CD14-positive monocyte (primary cell): ENCODE measurements at regions not wholly inside any gene's neighbourhood (a gene's known extent, or its start where the extent isn't known, plus 50 kb on each side); places are given as distances from the start of the nearest gene placed in this dataset.

ENCODE experiments used
- DNase-seq, 3 donors: peaks; one replicate each; pipeline ENCODE4 v3.0.0-alpha.2; 2011 to 2022
- H2AFZ ChIP-seq: 2 replicates; pipeline ENCODE4 v1.6.0; 2012; ENCODE audit warnings: mild to moderate bottlenecking, low read depth, low read length, inconsistent platforms; ENCODE audit not compliant: insufficient read depth, poor library complexity, severe bottlenecking
- H3K27ac ChIP-seq, 2 donors: 1 replicate in 1 of 2; 2 replicates in 1 of 2; pipeline ENCODE4 v1.5.1; 2012 to 2013; ENCODE audit warnings: low read length in 2 of 2, control low read depth in 1 of 2, inconsistent platforms in 1 of 2, low read depth in 1 of 2, mild to moderate bottlenecking in 1 of 2
- H3K27me3 ChIP-seq, 2 donors: one replicate each; pipeline versions ENCODE4 v1.6.0 to v1.6.1; 2011 to 2013; ENCODE audit warnings: low read length in 2 of 2; ENCODE audit not compliant: control insufficient read depth in 2 of 2, insufficient read depth in 2 of 2
- H3K36me3 ChIP-seq, 2 donors: replicated peaks in 1 of 2; 1 replicate in 1 of 2; 2 replicates in 1 of 2; pipeline versions ENCODE4 v1.5.1 to v1.6.1; 2012 to 2013; ENCODE audit warnings: low read length in 2 of 2, control low read depth in 1 of 2, inconsistent platforms in 1 of 2, mild to moderate bottlenecking in 1 of 2; ENCODE audit not compliant: insufficient read depth in 2 of 2, control insufficient read depth in 1 of 2
- H3K4me1 ChIP-seq, 2 donors: 1 replicate in 1 of 2; 2 replicates in 1 of 2; pipeline versions ENCODE4 v1.5.1 to v1.6.1; 2012 to 2013; ENCODE audit warnings: low read length in 2 of 2, control low read depth in 1 of 2, inconsistent platforms in 1 of 2, mild to moderate bottlenecking in 1 of 2, moderate library complexity in 1 of 2; ENCODE audit not compliant: insufficient read depth in 2 of 2, control insufficient read depth in 1 of 2
- H3K4me2 ChIP-seq: replicated peaks from 2 replicates; pipeline ENCODE3; 2012; ENCODE audit warnings: low read length, moderate library complexity, mild to moderate bottlenecking; ENCODE audit not compliant: poor library complexity, severe bottlenecking; ENCODE audit errors: extremely low read depth
- H3K4me3 ChIP-seq, 3 experiments: fragments of 200-600 bp in 1 of 3; sonication (generic) in 1 of 3; replicated peaks in 1 of 3; 1 replicate in 2 of 3; 2 replicates in 1 of 3; pipeline ENCODE4 v1.5.1; 2011 to 2013; ENCODE audit warnings: low read length in 3 of 3, mild to moderate bottlenecking in 3 of 3, control low read depth in 2 of 3, low read depth in 2 of 3, inconsistent platforms in 1 of 3, moderate library complexity in 1 of 3
- H3K79me2 ChIP-seq: 2 replicates; pipeline ENCODE4 v1.6.0; 2012; ENCODE audit warnings: mild to moderate bottlenecking, control low read depth, inconsistent platforms, low read length, moderate library complexity; ENCODE audit not compliant: insufficient read depth
- H3K9ac ChIP-seq: 2 replicates; pipeline ENCODE4 v1.6.0; 2017; ENCODE audit warnings: low read length, mild to moderate bottlenecking; ENCODE audit not compliant: insufficient read depth, poor library complexity, severe bottlenecking
- H3K9me3 ChIP-seq, 2 donors: replicated peaks in 1 of 2; 1 replicate in 1 of 2; 2 replicates in 1 of 2; pipeline versions ENCODE4 v1.5.1 to v1.6.1; 2012 to 2013; ENCODE audit warnings: low read length in 2 of 2, control low read depth in 1 of 2; ENCODE audit not compliant: control insufficient read depth in 1 of 2, insufficient read depth in 1 of 2
- H4K20me1 ChIP-seq: 2 replicates; pipeline ENCODE4 v1.6.0; 2012; ENCODE audit warnings: mild to moderate bottlenecking, low read length, control low read depth, moderate library complexity; ENCODE audit not compliant: insufficient read depth
- H3K27ac Mint-ChIP-seq, 7 donors: one replicate each; pipeline ENCODE4 v1.8.0; 2020; ENCODE audit warnings: mild to moderate bottlenecking in 7 of 7, mixed read lengths in 7 of 7, moderate library complexity in 6 of 7, inconsistent platforms in 2 of 7
- H3K27me3 Mint-ChIP-seq, 3 donors: one replicate each; pipeline ENCODE4 v1.8.0; 2021 to 2022; ENCODE audit warnings: low read depth in 3 of 3, mild to moderate bottlenecking in 3 of 3, mixed read lengths in 3 of 3, moderate library complexity in 3 of 3, inconsistent platforms in 1 of 3
- H3K36me3 Mint-ChIP-seq, 2 donors: one replicate each; pipeline ENCODE4 v1.8.0; 2020; ENCODE audit warnings: mixed read lengths in 2 of 2, inconsistent platforms in 1 of 2, mild to moderate bottlenecking in 1 of 2
- H3K4me1 Mint-ChIP-seq: one replicate; pipeline ENCODE4 v1.8.0; 2020; ENCODE audit warnings: mild to moderate bottlenecking, mixed read lengths
- H3K4me3 Mint-ChIP-seq, 2 donors: one replicate each; pipeline ENCODE4 v1.8.0; 2020; ENCODE audit warnings: mild to moderate bottlenecking in 2 of 2, mixed read lengths in 2 of 2, moderate library complexity in 1 of 2
- H3K9me3 Mint-ChIP-seq, 7 donors: one replicate each; pipeline ENCODE4 v1.8.0; 2020 to 2022; ENCODE audit warnings: mixed read lengths in 7 of 7, mild to moderate bottlenecking in 6 of 7, moderate library complexity in 6 of 7, inconsistent platforms in 2 of 7
- WGBS: methylation state at CpG from one replicate; pipeline ENCODE4 v1.1.5; 2013; ENCODE audit warnings: missing lambda C conversion rate; ENCODE audit not compliant: insufficient coverage; 5-methylcytosine and 5-hydroxymethylcytosine counted together
- intact Hi-C, 2 donors: fragments of 100-400 bp; cut with micrococcal nuclease; formaldehyde crosslinking; loops; one replicate each; pipeline versions ENCODE4 v1.15.0 to v1.15.1; 2023
- TF ChIP-seq, protein P1 (sequence below): fragments of 200-600 bp; IDR thresholded peaks from one replicate; pipeline ENCODE4 v1.8.0; 2022; ENCODE audit warnings: antibody characterized with exemption, mild to moderate bottlenecking

DNA sequence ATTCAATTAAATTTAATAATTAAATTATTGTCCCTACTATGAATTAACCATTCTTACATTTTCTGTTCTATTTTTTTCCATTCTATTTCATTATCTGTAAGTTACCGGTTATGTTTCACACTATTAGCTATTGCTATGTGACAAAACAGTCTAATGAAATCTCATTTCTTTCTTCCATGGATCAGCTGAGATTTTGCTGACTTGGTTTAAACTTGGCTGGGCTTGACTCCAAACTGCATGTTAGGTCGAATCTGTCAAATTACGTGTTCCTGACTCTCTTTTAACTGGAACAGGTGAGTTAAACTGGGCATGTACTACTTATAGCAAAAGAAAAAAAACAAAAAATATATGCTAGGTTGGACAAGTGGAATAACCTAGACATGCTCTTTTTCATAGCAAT lies 1464.4 kb downstream of the OLFM4 start:
- Mint-ChIP-seq H3K9me3 (peaks cover 0 to 4% (median 3%) of the 10 kb centered on the region in 7 donors), H3K27ac (no peak overlapping the region), H3K4me1 (no peaks in the 10 kb centered on the region), H3K36me3 (no peaks in the 10 kb centered on the region), H3K27me3 (peaks cover 0 to 3% (median 0%) of the 10 kb centered on the region in 3 donors), H3K4me3 (no peak overlapping the region)
- H2AFZ ChIP-seq: no peak overlapping the region
- H3K27me3 ChIP-seq: no peaks in the 10 kb centered on the region
- no peaks in the 10 kb centered on the region for H3K9me3 ChIP-seq
- TF ChIP-seq, protein P1, sequence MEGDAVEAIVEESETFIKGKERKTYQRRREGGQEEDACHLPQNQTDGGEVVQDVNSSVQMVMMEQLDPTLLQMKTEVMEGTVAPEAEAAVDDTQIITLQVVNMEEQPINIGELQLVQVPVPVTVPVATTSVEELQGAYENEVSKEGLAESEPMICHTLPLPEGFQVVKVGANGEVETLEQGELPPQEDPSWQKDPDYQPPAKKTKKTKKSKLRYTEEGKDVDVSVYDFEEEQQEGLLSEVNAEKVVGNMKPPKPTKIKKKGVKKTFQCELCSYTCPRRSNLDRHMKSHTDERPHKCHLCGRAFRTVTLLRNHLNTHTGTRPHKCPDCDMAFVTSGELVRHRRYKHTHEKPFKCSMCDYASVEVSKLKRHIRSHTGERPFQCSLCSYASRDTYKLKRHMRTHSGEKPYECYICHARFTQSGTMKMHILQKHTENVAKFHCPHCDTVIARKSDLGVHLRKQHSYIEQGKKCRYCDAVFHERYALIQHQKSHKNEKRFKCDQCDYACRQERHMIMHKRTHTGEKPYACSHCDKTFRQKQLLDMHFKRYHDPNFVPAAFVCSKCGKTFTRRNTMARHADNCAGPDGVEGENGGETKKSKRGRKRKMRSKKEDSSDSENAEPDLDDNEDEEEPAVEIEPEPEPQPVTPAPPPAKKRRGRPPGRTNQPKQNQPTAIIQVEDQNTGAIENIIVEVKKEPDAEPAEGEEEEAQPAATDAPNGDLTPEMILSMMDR: no peak
- intact Hi-C loops: no loop called here
- H3K9ac ChIP-seq: no peak overlapping the region
- no peaks in the 10 kb centered on the region for H4K20me1 ChIP-seq
- H3K4me1 ChIP-seq: no peaks in the 10 kb centered on the region
- no peak for DNase-seq
- no peaks in the 10 kb centered on the region for H3K36me3 ChIP-seq
- H3K4me3 ChIP-seq: no peak overlapping the region
- H3K27ac ChIP-seq: no peak overlapping the region
- no CpG with 5 or more reads among the region's 3 CpGs for WGBS
- no peak overlapping the region for H3K4me2 ChIP-seq
- no peaks in the 10 kb centered on the region for H3K79me2 ChIP-seq

DNA sequence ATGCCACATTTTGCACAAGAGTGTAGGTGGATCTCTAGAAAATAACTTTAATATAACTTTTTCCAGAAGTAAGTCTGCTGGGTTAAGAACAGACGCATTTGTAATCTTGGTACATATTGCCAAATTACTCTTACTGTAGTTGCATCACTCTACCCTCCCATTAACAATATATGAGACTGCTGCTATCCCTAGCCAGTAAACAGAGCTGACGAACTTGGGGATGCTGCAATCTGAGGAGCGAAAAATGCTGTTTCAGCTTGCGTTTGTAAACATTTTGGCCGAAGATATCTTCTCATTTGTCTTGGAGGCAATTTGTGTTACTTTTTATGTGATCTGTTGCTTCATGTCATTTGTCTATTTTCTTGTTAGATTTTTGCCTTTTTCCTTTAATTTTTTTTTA lies 1482.8 kb downstream of the OLFM4 start:
- WGBS: 96% methylated on average over 4 of the region's 5 CpGs
- Histone ChIP-seq H3K4me1 (no peaks in the 10 kb centered on the region), H3K9ac (no peak overlapping the region), H4K20me1 (no peaks in the 10 kb centered on the region), H3K4me2 (no peak overlapping the region), H3K9me3 (no peaks in the 10 kb centered on the region), H3K4me3 (no peak overlapping the region), H2AFZ (no peak overlapping the region), H3K36me3 (no peaks in the 10 kb centered on the region), H3K79me2 (no peaks in the 10 kb centered on the region), H3K27me3 (no peaks in the 10 kb centered on the region), H3K27ac (no peak overlapping the region)
- Mint-ChIP-seq H3K4me1 (no peaks in the 10 kb centered on the region), H3K36me3 (no peaks in the 10 kb centered on the region), H3K9me3 (peaks cover 0 to 6% (median 0%) of the 10 kb centered on the region in 7 donors), H3K27me3 (no peaks in the 10 kb centered on the region), H3K27ac (no peak overlapping the region), H3K4me3 (no peak overlapping the region)
- intact Hi-C loops: no loop called here
- TF ChIP-seq, protein P1: no peak
- no peak for DNase-seq
